Naive thymus-derived CD8-positive, alpha-beta T cell (primary cell): ENCODE measurements at regions not wholly inside any gene's neighbourhood (a gene's known extent, or its start where the extent isn't known, plus 50 kb on each side); places are given as distances from the start of the nearest gene placed in this dataset.
"Not testable (repeated sequence)": the region's sequence is repeated elsewhere in the genome, so short reads cannot be mapped to it uniquely, and the experiment has no call there.

ENCODE experiments used
- ATAC-seq, 2 donors: fragments of 150-1000 bp; cut with Tn5 transposase in 1 of 2; sonication (Bioruptor Pico), chemical (Tn5 transposase) in 1 of 2; 1 replicate in 1 of 2; 2 replicates in 1 of 2; pipeline ENCODE4 v1.10.0; 2021; ENCODE audit warnings: mild to moderate bottlenecking in 2 of 2, moderate library complexity in 2 of 2
- POLR2A ChIA-PET: fragments of 350-600 bp; sonication (Branson Sonifier 250); formaldehyde crosslinking; loops from one replicate; lab custom pipeline; 2021; ENCODE audit warnings: antibody characterized with exemption; lab: Charles Lee
- DNase-seq, 10 donors: peaks; one replicate each; pipeline versions ENCODE4 v3.0.0 to v3.0.0-alpha.2; 2020 to 2022
- H3K27ac Mint-ChIP-seq, 10 donors: one replicate each; pipeline ENCODE4 v1.8.0; 2020 to 2022; ENCODE audit warnings: mild to moderate bottlenecking in 10 of 10, mixed read lengths in 10 of 10, moderate library complexity in 4 of 10, inconsistent platforms in 1 of 10
- H3K27me3 Mint-ChIP-seq, 5 donors: one replicate each; pipeline ENCODE4 v1.8.0; 2021 to 2022; ENCODE audit warnings: mixed read lengths in 5 of 5
- H3K36me3 Mint-ChIP-seq, 3 donors: one replicate each; pipeline ENCODE4 v1.8.0; 2020 to 2022; ENCODE audit warnings: mixed read lengths in 3 of 3, mild to moderate bottlenecking in 2 of 3, inconsistent platforms in 1 of 3
- H3K4me1 Mint-ChIP-seq, 4 donors: one replicate each; pipeline ENCODE4 v1.8.0; 2021 to 2022; ENCODE audit warnings: mixed read lengths in 4 of 4
- H3K4me3 Mint-ChIP-seq, 10 donors: one replicate each; pipeline ENCODE4 v1.8.0; 2020 to 2022; ENCODE audit warnings: mild to moderate bottlenecking in 10 of 10, mixed read lengths in 10 of 10, moderate library complexity in 6 of 10, inconsistent platforms in 1 of 10
- H3K9me3 Mint-ChIP-seq, 9 donors: one replicate each; pipeline ENCODE4 v1.8.0; 2020 to 2022; ENCODE audit warnings: mixed read lengths in 9 of 9, mild to moderate bottlenecking in 3 of 9, inconsistent platforms in 1 of 9, moderate library complexity in 1 of 9

- no peak for ATAC-seq
- Mint-ChIP-seq H3K9me3 (peaks cover 0 to 24% (median 3%) of the 10 kb centered on the region in 9 donors), H3K4me1 (no peaks in the 10 kb centered on the region), H3K27me3 (no peaks in the 10 kb centered on the region), H3K36me3 (no peaks in the 10 kb centered on the region), H3K27ac (no peak overlapping the region), H3K4me3 (no peak overlapping the region)
- POLR2A ChIA-PET, result no interaction called here
- DNase-seq, result no peak
Measured at GRCh38 chr12:78269620-78270019, 438.9 kb downstream of the NAV3 start.

DNA sequence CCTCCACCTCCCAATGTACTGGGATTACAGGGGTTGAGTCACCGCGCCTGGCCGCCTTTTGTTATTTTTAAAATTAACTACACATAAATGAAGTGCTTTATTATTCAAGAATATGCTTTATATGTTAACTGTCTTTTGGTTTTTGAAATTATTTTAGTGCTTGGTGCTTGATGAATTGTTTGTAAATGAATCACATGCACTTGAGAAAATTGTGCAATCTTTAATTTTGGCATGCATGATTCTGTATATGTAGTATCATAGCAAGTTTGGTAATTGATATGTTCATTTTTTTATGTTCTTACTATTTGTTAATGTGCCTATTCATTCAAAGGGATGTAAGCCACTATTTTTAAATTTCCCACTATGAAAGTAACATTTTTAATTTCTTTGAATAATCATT, 440.9 kb downstream of the NAV3 start:
- Mint-ChIP-seq H3K4me1 (no peaks in the 10 kb centered on the region), H3K27ac (no peak overlapping the region), H3K36me3 (no peaks in the 10 kb centered on the region), H3K4me3 (no peak overlapping the region), H3K9me3 (peaks cover 0 to 38% (median 5%) of the 10 kb centered on the region in 9 donors), H3K27me3 (no peaks in the 10 kb centered on the region)
- no peak for DNase-seq
- POLR2A ChIA-PET, result no interaction called here
- ATAC-seq, result no peak

- H3K4me1 Mint-ChIP-seq, result no peaks in the 10 kb centered on the region
- H3K27ac Mint-ChIP-seq, result no peak overlapping the region
- DNase-seq, result no peak
- H3K4me3 Mint-ChIP-seq, result no peak overlapping the region
- H3K27me3 Mint-ChIP-seq, result peaks cover 0 to 5% (median 0%) of the 10 kb centered on the region in 5 donors
- no peaks in the 10 kb centered on the region for H3K36me3 Mint-ChIP-seq
- no peak for ATAC-seq
- H3K9me3 Mint-ChIP-seq, result peaks cover 5 to 48% (median 13%) of the 10 kb centered on the region in 9 donors
- POLR2A ChIA-PET, result no interaction called here
Measured at GRCh38 chr12:78275886-78276285, 445.2 kb downstream of the NAV3 start.

GRCh38 chr12:78278706-78279190, 448.1 kb downstream of the NAV3 start:
- no peak overlapping the region for H3K4me3 Mint-ChIP-seq
- ATAC-seq, result no peak
- no peak overlapping the region for H3K27ac Mint-ChIP-seq
- DNase-seq, result no peak
- no peaks in the 10 kb centered on the region for H3K4me1 Mint-ChIP-seq
- peaks cover 5 to 33% (median 12%) of the 10 kb centered on the region in 9 donors for H3K9me3 Mint-ChIP-seq
- POLR2A ChIA-PET, result no interaction called here
- peaks cover 0 to 5% (median 0%) of the 10 kb centered on the region in 5 donors for H3K27me3 Mint-ChIP-seq
- H3K36me3 Mint-ChIP-seq, result no peaks in the 10 kb centered on the region

DNA sequence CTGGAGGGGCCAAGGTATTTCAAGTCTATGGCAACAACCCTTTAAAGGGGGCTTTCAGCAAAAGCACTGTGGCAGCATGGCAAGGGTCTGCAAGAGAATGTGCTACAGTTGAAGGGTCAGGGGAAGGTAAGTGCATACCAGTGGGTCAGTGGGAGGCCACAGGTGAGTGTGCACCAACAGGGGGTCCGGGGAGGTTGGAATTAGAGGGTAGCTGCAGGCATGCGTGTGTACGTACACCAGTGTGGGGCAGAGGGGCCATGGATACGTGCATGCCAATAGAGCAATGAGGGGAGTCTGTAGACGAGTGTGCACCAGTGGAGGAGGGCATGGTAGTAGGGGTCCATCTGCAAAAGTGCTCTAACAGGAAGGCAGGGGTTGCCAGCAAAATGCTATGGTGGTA, 448.9 kb downstream of the NAV3 start:
- Mint-ChIP-seq H3K4me3 (no peak overlapping the region), H3K27me3 (peaks cover 0 to 5% (median 0%) of the 10 kb centered on the region in 5 donors), H3K36me3 (no peaks in the 10 kb centered on the region), H3K27ac (no peak overlapping the region), H3K9me3 (peaks cover 5 to 25% (median 10%) of the 10 kb centered on the region in 9 donors), H3K4me1 (no peaks in the 10 kb centered on the region)
- DNase-seq, result no peak
- POLR2A ChIA-PET, result no interaction called here
- no peak for ATAC-seq

- H3K27ac Mint-ChIP-seq, H3K4me1 Mint-ChIP-seq, ATAC-seq, H3K27me3 Mint-ChIP-seq, H3K4me3 Mint-ChIP-seq, DNase-seq, H3K36me3 Mint-ChIP-seq, POLR2A ChIA-PET: not testable (repeated sequence)
- peaks cover 0 to 17% (median 8%) of the 10 kb centered on the region in 9 donors for H3K9me3 Mint-ChIP-seq
Measured at GRCh38 chr12:78281102-78281501, 450.4 kb downstream of the NAV3 start.

DNA sequence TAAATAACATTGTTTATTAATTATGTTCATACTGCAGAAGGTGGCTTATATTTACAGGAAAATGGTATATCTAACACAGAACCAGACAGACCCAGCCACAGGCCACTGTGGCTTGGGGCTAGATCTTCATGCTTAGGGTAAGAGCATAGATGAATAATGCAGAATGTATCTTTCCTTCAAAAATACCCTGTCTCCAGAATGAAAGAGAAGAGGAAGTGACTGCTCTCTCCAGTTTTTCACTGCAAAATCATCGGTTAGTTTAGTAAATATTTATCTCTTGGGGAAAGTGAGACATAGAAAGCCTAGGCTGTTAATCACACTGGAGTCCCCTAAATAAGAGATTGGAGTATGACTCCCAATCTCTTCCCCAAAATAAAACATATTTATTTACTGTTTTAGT, 453.7 kb downstream of the NAV3 start:
- H3K27ac Mint-ChIP-seq, result no peak overlapping the region
- H3K27me3 Mint-ChIP-seq, result no peaks in the 10 kb centered on the region
- no peak overlapping the region for H3K4me3 Mint-ChIP-seq
- H3K36me3 Mint-ChIP-seq, result no peaks in the 10 kb centered on the region
- no peaks in the 10 kb centered on the region for H3K4me1 Mint-ChIP-seq
- no peak for DNase-seq
- POLR2A ChIA-PET, result no interaction called here
- ATAC-seq, result no peak
- peaks cover 0 to 11% (median 2%) of the 10 kb centered on the region in 9 donors for H3K9me3 Mint-ChIP-seq

- POLR2A ChIA-PET, result no interaction called here
- ATAC-seq (no peak), DNase-seq (no peak)
- Mint-ChIP-seq H3K27me3 (no peaks in the 10 kb centered on the region), H3K9me3 (peaks cover 0 to 17% (median 7%) of the 10 kb centered on the region in 9 donors), H3K27ac (no peak overlapping the region), H3K36me3 (no peaks in the 10 kb centered on the region), H3K4me3 (no peak overlapping the region), H3K4me1 (no peaks in the 10 kb centered on the region)
Measured at GRCh38 chr12:78290606-78291345, 460.1 kb downstream of the NAV3 start.

- no peak for DNase-seq
- POLR2A ChIA-PET, result no interaction called here
- Mint-ChIP-seq H3K4me1 (no peaks in the 10 kb centered on the region), H3K27ac (no peak overlapping the region), H3K9me3 (peaks cover 0 to 17% (median 7%) of the 10 kb centered on the region in 9 donors), H3K36me3 (no peaks in the 10 kb centered on the region), H3K27me3 (no peaks in the 10 kb centered on the region), H3K4me3 (no peak overlapping the region)
- no peak for ATAC-seq
Measured at GRCh38 chr12:78293059-78293686, 462.5 kb downstream of the NAV3 start.

GRCh38 chr12:78301282-78301681, 470.6 kb downstream of the NAV3 start:
- peaks cover 0 to 21% (median 1%) of the 10 kb centered on the region in 9 donors for H3K9me3 Mint-ChIP-seq
- H3K36me3 Mint-ChIP-seq, ATAC-seq, DNase-seq, H3K4me1 Mint-ChIP-seq, POLR2A ChIA-PET, H3K27ac Mint-ChIP-seq, H3K4me3 Mint-ChIP-seq, H3K27me3 Mint-ChIP-seq: not testable (repeated sequence)

DNA sequence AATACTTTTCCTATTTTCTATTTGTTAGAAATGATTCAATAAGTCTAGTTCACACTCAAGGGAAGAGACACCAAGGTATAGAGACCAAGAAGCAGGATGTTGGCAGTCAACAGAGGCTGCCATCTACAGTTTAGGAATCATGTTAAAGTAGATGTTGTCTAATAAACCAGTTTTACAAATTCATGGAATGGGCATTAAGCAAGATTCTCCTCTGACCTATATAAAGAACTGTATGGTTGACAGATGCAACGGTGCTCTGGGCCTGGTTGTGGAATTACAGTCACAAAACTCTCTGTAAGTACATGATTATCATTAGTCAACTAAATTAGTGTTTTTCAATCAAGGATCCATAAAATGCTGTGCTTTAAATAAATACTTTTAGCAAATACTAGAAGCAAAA, 475.1 kb downstream of the NAV3 start:
- Mint-ChIP-seq H3K27ac (no peak overlapping the region), H3K36me3 (no peaks in the 10 kb centered on the region), H3K4me3 (no peak overlapping the region), H3K4me1 (no peaks in the 10 kb centered on the region), H3K27me3 (no peaks in the 10 kb centered on the region), H3K9me3 (peaks cover 0 to 15% (median 3%) of the 10 kb centered on the region in 9 donors)
- no peak for DNase-seq
- POLR2A ChIA-PET, result no interaction called here
- no peak for ATAC-seq

GRCh38 chr12:78306236-78306635, 475.5 kb downstream of the NAV3 start:
- Mint-ChIP-seq H3K4me1 (no peaks in the 10 kb centered on the region), H3K27ac (no peak overlapping the region), H3K36me3 (no peaks in the 10 kb centered on the region), H3K4me3 (no peak overlapping the region), H3K9me3 (peaks cover 0 to 12% (median 3%) of the 10 kb centered on the region in 9 donors), H3K27me3 (no peaks in the 10 kb centered on the region)
- POLR2A ChIA-PET, result no interaction called here
- no peak for ATAC-seq
- no peak for DNase-seq

DNA sequence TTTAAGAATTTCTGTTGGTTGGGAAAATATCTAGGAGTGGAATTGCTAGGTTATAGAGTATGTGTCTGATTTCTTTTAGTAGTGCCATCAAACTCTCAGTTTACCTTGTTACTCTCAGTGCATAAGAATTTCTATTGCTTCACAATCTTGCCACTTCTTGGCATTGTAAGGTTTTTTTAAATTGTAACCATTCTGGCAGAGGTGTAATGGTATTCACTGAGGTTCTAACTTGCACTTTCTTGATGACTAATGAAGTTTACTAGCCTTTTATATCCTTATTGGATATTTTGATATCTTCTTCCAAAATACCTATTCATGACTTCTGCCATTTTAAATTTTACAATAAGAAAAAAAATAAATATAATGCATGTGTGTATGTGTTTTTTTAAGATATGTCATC, 478.0 kb downstream of the NAV3 start:
- no peak overlapping the region for H3K4me3 Mint-ChIP-seq
- H3K4me1 Mint-ChIP-seq, result no peaks in the 10 kb centered on the region
- POLR2A ChIA-PET, result no interaction called here
- DNase-seq (no peak), ATAC-seq (no peak)
- H3K36me3 Mint-ChIP-seq, result no peaks in the 10 kb centered on the region
- H3K27ac Mint-ChIP-seq, result no peak overlapping the region
- H3K9me3 Mint-ChIP-seq, result peaks cover 0 to 12% (median 0%) of the 10 kb centered on the region in 9 donors
- H3K27me3 Mint-ChIP-seq, result no peaks in the 10 kb centered on the region
